Stimulated activated CD8-positive, alpha-beta memory T cell treated with anti-CD3 and anti-CD28 coated beads, Interleukin-12 subunit alpha, Interleukin-12 subunit beta, amount 100 ng/mL, for 4 hours (primary cell): ENCODE measurements at regions not wholly inside any gene's neighbourhood (a gene's known extent, or its start where the extent isn't known, plus 50 kb on each side); places are given as distances from the start of the nearest gene placed in this dataset.
"Not testable (repeated sequence)": the region's sequence is repeated elsewhere in the genome, so short reads cannot be mapped to it uniquely, and the experiment has no call there.

ENCODE experiments used
- DNase-seq: peaks from one replicate; pipeline ENCODE4 v3.0.0-alpha.2; 2020; ENCODE audit warnings: low read depth

DNA sequence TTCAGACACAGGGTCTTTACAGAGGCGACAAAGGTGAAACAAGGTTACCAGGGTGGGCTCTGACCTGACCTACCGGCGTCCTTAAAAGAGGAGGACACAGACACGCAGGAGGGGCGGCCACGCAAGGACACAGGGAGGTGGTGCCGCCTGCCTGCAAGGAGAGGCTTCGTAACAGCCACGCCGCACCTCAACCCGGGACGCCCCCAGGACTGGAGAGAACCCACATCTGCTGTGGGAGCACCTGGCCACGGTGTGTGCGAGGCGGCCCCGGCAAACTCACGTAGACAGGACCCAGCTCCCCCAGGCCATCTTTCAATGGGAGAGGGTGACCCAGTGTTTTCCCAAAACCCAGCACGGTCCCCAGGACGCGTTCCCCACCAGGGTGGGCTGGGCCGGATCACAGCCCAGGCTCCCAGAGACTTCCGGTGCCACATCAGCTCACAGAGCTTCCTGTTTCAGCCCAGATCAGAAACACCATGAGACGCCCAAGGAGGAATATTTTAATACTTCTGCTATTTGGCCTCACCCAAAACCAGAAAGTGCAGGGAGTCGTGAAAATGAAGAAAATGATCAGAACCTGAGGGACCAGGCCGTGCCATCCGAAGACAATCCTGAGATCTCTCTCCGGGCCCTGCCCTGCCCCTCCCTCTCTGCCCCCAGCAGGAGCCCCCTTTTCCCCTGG lies 5417.4 kb upstream of the TPTE start:
- DNase-seq = not testable (repeated sequence)

- not testable (repeated sequence) for DNase-seq
Measured at GRCh38 chr21:5104562-5104928, 5416.8 kb upstream of the TPTE start.

GRCh38 chr21:5105939-5106708 lies 5415.3 kb upstream of the TPTE start:
- not testable (repeated sequence) for DNase-seq

- not testable (repeated sequence) for DNase-seq
Measured at GRCh38 chr21:5106767-5107464, 5414.5 kb upstream of the TPTE start.

DNA sequence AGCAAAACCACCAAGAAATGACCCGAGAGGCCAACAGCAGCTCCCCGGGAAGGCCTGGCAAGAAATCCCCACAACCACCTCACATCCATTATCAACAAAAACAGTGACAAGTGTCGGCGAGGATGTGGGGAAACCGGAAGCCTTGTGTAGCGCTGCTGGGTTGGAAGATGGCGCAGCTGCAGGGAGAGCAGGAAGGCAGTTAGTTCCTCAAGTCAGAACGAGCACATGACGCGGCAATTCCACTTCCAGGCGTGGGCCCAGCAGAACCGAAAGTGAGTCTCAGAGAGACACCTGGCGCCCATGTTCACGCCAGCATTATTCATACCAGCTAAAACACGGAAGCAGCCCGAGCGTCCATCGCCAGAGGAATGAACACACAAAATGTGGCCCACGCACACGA lies 5413.7 kb upstream of the TPTE start:
- DNase-seq = not testable (repeated sequence)

GRCh38 chr21:5108048-5108775 lies 5413.2 kb upstream of the TPTE start:
- not testable (repeated sequence) for DNase-seq

- DNase-seq = not testable (repeated sequence)
Measured at GRCh38 chr21:5111197-5111596, 5410.2 kb upstream of the TPTE start.

- not testable (repeated sequence) for DNase-seq
Measured at GRCh38 chr21:5113092-5113491, 5408.3 kb upstream of the TPTE start.

DNA sequence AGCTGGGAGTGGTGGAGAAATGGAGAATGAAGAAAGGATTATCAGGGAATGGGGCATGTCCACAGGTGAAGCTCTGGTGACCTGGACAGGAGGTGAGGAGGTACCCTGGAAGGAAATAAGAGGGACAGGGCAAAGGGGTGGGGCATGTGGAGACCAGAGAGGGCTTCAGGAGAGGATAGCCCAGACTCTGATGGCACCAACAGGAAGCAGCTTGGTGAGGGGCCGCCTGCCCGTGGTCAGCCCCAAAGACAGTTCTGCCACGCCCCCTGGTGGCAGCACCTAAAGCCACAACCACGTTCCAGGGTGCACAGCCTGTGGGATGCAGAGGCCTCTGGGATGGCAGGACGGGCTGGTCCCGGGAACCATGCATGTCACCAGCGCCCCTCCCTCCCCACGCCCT lies 5406.9 kb upstream of the TPTE start:
- not testable (repeated sequence) for DNase-seq

GRCh38 chr21:5114893-5115645 lies 5406.3 kb upstream of the TPTE start:
- DNase-seq = not testable (repeated sequence)

DNA sequence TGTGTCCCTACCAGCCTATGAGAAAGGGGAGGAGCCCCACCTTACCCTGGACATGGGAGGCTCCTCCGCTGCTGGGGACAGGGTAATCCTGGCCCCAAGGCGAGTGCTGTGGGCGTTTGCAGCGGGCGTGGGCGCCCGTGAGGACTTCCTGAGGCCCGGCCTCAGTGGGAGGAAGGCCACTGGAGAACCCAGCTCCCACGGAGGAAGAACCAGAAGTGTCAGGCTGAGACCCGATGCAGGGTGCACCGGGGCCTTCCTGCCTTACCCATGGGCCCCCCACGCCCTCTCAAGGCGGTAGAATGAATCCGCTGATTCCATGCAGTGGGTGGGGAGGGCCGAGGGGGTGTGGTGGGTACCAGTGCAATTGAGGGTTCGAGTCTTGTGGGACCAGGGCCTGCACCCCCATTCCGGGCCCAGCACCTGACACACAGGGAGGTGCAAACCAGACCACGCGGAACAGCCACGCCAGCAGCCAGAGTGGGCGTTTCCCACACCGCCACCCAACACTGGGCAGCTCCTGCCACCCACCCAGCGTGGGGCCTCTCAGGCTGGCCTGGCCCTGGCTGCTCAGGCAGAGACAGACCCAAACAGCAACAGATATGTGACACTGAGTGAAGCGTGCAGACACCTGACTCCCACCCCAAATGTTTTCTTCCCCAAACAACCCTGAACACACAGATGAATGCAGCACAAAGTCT lies 5405.6 kb upstream of the TPTE start:
- DNase-seq = not testable (repeated sequence)

GRCh38 chr21:5116344-5117123 lies 5404.8 kb upstream of the TPTE start:
- DNase-seq = not testable (repeated sequence)

DNA sequence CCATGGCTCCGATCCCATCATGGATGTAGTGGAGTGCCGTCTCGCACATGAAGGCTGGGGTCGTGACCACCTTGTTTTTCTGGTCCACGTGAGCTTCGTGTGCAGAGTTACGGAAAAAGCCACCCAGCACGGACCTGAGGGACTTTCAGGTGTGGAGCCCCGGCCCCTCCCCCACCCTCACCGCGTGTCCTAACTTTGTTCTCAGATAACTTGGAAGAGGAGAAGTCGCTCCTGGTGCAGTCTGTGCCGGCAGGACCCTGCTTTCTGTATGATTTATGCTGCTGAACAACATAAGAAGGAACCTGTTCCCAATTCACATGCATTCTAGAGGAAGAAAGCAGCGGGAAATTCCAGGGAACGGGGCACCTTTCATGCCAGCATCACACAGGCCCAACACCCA lies 5404.2 kb upstream of the TPTE start:
- not testable (repeated sequence) for DNase-seq

DNA sequence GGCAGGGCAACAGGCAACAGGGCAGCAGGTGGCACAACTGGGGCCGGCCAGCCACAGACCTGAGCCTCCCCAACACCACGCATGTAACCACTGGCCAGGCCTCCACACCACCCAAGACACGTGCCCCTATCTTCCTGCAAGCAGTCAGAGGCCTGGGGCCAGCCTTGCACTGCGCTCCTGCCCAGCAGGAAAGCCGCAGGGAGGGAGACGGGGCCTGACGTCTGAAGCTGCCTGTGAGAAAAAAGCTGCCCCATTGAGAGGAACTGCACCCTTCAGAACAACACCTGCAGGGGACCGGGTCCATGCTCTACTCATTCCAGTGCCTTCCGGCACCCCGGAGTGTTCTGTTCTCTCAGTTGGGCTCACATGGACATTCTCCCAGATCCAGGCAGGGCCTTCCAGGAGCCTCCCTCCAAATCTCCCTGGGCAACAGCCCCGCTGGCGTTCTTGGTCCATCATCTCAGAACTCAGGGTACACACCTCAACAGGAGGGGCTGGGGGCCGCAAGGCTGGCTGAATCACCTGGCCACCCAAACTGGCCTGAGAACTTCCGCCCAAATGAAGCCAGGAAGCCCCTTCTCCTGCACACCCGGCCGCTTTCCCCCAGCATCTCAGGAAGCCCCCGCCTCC lies 5403.6 kb upstream of the TPTE start:
- not testable (repeated sequence) for DNase-seq

DNA sequence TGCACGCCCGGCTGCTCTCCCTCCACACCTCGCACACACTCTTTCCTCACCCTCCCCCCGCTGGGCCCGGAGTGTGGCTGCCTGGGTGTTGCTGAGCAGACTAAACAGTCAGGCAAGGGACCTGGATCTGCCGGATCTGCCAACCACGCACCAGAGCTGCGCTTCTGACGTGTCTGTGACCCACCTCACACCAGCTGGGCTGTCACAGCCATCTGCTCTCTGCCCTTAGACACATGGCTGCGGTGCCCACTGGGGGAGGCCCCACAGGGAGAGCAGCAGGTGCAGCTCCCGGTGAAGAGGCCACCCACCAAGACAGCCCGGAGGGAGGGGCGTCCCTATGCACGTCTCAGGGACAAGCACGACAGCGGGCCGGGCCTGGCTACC lies 5403.1 kb upstream of the TPTE start:
- not testable (repeated sequence) for DNase-seq

DNA sequence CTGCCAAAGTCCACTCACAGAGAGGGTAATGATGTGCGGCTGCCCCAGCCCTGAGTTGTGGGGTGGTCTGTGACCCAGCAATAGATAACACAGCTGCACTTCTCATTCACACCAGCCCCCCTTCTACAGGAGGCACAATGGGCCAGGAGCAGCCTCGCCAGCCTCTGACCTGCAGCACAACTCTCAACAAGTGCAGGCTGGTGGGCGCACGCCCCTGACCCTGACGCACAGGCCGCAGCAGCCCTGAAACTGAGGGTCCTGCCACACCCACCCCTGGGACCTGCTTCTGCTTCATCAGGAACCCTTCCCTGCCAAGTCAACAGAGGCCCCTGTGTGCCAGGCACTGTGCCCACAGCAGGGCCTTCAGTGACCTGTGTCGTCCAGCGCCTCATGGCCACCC lies 5402.2 kb upstream of the TPTE start:
- not testable (repeated sequence) for DNase-seq

DNA sequence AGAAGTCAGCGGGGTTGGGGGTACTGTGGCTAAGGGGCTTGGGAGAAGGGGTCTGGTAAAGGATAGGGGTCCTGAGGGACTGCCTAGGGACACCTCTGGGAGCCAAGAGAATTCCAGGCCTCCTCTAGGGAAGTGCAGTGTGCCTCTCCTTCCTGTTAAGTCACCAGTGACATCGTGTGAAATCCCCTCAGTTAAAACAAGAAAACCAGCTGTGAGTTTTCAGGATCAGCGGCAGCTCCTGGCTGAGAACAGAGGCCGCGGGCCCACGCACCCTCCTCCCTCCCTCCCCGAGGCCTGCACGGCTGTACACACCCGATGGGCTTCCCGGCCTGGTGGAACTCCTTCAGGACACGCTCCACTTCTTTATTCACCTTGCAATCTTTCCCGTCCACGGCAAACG lies 5400.0 kb upstream of the TPTE start:
- not testable (repeated sequence) for DNase-seq

DNA sequence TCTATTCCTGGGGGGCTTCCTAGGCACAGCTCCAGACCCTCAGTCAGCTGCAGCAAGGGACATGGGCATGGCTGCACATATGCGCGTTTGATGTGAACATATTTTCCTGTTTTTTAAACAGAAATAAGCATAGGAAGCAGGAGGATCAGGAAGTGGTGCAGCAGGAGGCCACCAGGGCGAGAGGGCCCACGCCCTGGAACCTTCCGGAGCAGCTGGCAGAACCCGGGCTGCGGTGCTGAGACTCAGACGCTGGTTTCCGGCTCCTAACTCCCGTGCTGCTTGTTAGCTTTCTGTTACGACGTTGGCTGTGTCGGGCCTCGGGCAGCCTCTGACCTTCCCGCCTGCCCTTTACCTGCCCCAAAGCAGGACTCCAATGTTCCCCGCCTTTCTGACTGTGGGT lies 5399.5 kb upstream of the TPTE start:
- not testable (repeated sequence) for DNase-seq

- peak; percentile 25 for DNase-seq
Measured at GRCh38 chr21:5123655-5124054, 5397.7 kb upstream of the TPTE start.
